Cerebellar cortex (tissue), 1 donor: ENCODE measurements at regions not wholly inside any gene's neighbourhood (a gene's known extent, or its start where the extent isn't known, plus 50 kb on each side); places are given as distances from the start of the nearest gene placed in this dataset.
"Not testable (repeated sequence)": the region's sequence is repeated elsewhere in the genome, so short reads cannot be mapped to it uniquely, and the experiment has no call there.

Experiments
- DNase-seq: peaks from one replicate; pipeline ENCODE4 v3.0.0-alpha.2; 2015; ENCODE audit warnings: low spot score

DNA sequence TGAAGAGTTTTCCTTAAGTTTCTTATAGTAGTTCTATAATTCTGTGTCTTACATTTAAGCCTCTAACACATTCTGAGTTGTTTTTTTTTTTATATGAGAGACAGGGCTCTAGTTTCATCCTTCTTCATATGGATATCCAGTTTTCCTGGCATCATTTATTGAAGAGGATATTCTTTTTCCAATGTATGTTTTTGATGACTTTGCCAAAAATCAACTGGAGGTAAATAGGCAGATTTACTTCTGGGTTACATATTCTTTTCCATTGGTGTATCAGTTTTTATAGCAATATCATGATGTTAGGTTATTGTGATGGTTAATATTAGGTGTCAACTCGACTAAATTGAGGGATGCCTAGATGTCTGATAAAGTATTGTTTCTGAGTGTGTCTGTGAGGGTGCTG is 650.7 kb upstream of the GRID2 start:
- DNase-seq = no peak

DNA sequence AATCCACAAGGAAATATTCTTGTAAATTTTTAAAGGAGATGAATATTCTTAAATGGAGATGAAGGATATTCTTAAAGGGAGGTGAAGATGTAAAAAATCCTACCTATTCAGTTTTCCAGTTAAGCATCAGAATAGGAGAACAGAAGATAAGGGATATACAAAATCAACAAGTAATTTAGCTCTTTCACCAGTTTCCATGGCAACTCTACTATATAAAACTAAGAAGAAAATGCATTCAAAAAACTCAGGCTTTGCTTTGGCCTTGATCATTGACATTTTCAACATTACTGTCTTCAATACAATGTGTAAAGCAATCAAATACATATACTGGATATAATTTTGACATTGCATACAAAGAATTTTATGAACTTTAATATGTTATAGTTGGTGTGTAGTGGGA is 622.7 kb upstream of the GRID2 start:
- no peak for DNase-seq

DNA sequence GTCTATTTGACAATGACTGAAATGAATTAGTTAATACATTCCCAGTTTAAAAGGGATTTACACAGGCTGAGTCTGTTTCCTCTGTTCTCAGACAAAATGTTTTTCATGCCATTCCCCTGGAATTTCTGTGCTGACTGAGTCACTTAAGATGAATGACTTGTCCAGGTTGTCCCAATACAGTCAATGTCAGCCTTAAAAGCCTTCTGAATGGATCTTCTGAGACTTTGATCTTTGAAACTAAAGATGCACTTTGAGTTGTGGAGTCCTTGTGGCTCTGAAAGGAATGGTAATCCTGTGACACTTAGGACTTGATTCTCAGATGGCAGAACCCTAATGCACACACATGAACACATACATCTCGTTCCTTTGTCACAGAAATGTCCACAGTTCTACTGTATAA is 622.2 kb upstream of the GRID2 start:
- no peak for DNase-seq

DNA sequence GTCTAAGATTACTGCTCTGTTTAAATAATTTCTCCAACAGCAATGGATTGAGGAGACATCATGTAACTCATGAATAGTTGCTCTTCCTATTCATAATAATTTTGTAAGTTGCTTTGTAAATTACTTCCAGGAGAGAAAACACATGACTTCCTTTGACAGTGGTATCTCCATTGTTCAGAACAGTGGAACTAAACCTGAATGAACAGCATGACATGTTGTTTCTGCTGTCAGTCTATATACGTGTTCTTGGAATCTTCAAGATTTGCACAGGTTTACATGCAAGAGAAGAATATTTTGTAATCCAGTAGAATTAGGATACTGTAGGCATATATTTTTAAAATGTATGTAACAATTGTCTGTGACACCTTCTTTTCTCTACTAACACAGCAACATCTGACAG is 618.8 kb upstream of the GRID2 start:
- DNase-seq = no peak

DNA sequence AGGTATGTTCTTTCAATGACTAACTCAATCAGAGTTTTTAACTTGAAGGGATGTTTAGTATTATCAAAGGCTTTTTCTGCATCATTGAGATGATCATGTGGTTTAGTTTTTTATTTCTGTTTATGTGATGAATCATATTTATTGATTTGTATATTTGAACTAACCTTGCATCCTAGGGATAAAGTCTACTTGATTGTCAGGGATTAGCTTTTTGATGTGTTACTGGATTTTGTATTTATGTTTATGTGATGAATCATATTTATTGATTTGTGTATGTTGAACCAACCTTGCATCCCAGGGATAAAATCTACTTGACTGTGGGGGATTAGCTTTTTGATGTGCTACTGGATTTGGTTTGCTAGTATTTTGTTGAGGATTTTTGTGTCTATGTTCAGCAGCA is 615.4 kb upstream of the GRID2 start:
- DNase-seq = no peak

DNA sequence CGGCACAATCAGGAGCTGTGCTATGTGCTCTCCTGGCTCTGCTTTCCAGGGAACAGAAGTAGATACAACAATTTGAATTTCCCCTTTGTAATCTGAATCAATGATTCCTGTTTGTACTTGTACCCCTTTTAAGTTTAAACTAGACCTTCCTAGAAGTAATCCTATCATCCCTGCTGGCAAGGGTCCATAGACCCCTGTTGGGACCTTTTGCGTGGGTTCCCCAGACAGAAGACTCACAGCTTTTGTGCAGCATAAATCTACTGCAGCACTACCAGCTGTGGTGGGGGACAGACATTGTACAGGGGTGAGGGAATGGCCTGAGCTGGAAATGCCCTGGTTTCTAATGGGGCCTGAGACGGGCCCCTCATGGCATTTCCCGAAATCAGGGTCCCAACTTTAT is 604.1 kb upstream of the GRID2 start:
- not testable (repeated sequence) for DNase-seq

DNA sequence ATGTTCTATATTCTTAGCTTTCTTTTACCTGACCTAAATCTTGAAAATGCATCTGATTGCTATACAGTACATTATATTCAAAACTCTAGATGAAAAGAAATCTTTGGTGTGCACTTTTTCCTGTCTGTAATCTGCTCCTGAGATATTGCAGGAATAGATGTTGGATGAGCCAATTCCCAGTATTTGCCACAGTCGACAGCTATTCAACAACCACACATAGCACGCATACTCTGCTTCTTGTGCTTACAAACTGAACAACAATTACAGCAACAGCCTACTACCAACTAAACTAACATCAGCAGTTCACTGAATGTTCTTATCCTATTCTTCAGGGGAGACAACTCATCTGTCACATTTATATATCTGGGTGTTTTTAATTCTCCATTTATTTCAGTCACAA is 573.9 kb upstream of the GRID2 start:
- DNase-seq = no peak

DNA sequence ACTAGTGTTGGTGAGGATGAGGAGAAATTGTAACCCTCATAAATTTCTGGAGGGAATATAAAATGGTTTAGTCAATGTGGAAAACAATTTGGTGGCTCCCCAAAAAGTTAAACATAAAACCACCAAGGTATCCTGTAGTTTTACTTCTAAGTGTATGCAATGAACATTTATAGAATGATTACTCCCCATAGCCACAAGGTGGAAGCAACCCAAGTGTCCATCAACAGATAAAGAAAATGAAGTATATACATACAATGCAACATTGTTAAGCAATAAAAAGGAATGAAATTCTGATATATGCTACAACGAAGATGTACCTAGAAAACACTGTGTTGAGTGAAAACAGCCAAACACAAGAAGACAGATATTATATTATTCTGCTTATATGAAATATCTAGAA is 569.1 kb upstream of the GRID2 start:
- no peak for DNase-seq

DNA sequence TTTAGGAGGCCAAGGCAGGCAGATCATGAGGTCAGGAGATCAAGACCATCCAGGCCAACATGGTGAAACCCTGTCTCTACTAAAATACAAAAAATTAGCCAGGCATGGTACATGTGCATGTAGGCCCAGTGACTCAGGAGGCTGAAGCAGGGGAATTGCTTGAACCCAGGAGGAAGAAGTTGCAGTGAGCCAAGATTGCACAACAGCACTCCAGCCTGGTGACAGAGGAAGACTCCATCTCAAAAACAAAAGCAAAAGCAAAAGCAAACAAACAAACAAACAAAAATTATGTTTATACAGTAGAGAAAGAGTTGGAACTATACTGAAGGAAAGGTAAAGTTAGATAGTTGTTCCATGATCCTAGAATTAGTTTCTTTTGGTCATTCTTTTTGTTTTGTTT is 564.9 kb upstream of the GRID2 start:
- not testable (repeated sequence) for DNase-seq

DNA sequence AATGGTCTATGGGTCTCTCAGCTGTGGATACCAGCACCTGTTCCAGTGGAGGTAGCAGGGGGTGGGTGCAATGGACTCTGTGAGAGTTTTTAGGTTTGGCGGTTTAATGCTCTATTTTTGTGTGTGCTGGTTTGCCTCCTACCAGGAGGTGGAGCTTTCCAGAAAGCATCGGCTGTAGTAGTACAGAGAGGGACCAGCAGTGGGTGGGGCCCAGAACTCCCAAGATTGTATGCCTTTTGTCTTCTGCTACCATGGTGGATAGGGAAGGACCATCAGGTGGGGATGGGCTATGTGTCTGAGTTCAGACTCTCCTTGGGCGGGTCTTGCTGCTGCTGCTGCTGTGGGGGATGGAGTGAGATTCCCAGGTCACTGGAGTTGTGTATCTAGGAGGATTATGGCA is 557.2 kb upstream of the GRID2 start:
- DNase-seq = no peak

DNA sequence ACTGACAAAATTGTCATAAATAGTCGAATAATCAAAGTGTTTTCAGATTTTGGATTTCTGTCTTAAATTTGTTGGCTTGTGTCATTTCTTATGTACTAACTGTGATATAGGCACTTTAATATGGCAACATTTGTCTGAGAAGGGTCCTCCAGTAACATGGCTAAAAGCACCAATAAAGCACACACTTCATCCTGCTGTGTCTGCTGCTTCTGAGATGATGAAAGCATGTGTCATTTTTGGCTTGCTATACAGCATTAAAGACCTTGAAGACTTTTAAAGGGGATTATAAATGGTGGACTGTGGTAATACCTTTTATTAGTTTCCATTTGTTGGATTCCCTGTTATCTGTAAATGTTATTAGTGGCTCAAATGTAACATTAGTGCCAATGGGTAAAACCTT is 551.8 kb upstream of the GRID2 start:
- DNase-seq = no peak

DNA sequence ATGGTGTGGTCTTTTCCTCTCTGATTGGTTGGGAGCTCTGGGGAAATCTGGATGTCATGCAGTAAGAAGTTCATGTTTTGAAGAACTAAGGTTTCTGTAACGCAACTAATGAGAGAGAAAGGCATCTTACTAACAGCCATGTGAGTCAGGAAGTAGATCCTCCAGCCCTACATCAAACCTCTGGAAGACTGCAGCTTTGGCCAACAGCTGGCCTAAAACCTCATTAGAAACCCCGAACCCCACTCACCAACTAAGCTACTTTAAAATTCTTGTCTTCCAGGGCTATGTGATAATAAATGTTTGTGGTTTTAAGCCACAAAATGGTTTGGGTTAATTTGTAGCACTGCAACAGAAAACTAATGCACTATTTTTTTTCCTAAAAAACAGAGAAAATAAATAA is 549.0 kb upstream of the GRID2 start:
- no peak for DNase-seq

DNA sequence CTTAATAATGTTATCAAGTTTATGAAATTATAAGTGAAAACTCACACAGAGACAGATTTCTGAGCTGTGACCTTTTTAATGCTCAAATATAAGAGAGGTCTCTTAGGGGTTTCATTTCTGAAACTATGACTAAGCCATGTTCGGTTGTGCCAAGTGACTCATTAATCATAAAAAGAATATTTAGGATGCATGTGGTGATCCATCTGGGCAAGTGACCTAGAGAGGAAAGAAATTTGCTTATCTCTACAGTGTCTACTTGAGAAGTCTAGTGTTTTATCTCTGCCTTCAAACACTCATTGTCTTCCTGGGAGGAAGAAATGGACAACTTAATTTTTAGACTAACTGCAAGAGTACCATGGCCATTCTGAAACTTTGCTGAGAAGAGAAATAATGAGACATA is 545.3 kb upstream of the GRID2 start:
- no peak for DNase-seq

DNA sequence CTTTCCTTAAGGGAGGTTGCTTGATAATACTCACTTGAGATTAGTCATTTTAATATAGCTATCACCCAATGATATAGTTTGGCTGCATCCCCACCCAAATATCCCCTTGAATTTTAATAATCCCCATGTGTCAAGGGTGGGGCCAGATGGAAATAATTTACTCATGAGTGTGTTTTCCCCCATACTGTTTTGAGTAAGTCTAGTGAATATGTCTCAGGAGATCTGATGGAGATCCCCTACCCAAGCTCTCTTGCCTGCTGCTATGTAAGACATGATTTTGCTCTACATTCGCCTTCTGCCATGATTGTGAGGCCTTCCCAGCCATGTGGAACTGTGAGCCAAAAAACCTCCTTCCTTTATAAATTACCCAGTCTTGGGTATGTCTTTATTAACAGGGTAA is 539.7 kb upstream of the GRID2 start:
- DNase-seq = no peak

DNA sequence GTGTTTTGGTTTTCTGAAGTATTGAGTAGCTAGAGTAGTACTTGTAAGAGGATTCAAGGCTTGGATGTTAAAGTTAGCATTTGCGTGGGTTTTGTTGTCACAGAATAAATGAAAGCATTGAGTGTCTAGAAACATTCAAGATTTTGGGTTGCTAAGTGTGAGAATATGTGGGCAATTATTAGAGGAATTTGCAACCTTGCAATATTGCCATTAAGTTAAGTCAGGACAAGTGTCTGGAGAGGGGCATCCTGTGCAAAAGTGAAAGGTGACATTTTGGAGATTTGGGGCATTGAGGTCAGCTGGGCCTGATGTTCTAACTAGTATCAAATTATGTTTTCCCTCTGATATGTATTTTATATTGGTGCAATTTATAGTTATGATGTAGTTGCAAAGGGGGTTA is 533.9 kb upstream of the GRID2 start:
- DNase-seq = no peak

DNA sequence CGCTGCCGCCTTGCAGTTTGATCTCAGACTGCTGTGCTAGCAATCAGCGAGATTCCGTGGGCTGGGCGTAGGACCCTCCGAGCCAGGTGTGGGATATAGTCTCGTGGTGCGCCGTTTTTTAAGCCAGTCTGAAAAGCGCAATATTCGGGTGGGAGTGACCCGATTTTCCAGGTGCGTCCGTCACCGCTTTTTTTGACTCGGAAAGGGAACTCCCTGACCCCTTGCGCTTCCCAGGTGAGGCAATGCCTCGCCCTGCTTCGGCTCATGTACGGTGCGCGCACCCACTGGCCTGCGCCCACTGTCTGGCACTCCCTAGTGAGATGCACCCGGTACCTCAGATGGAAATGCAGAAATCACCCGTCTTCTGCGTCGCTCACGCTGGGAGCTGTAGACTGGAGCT is 512.1 kb upstream of the GRID2 start:
- not testable (repeated sequence) for DNase-seq

DNA sequence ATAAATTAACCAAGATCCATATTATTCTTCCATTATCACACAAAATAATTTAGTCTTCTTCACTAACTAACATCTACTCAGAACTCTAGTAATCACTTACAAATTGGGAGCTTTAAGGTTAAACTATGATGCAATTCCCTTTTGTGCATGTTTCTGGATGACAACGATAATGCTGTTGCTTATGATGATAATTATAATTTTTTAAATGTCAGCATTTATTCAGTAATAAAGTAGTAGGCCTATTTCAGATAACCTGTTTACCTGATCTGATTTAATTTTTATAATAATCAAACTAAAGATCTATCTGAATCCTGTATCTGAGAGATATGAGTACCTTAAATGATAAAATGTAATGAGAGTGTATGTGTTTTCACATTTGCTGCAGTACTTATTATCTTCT is 507.8 kb upstream of the GRID2 start:
- no peak for DNase-seq

DNA sequence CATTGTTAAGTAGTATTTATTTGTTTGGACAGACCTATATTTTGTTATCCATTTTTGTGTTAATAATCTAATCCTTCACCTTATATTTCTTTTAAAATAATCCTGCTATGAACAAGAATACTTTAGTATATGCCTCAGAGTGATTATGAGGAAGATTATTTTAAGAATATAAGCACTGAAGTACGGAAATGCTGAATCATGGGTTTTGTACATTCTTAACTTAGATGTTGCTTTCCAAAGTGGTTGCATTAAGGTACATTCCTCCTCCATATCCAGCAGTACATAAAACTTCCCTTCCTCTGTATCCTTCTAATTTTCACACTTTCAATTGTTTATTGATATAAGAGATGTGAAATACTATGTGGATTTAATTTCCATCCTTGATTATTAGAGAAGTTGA is 491.4 kb upstream of the GRID2 start:
- DNase-seq = no peak

DNA sequence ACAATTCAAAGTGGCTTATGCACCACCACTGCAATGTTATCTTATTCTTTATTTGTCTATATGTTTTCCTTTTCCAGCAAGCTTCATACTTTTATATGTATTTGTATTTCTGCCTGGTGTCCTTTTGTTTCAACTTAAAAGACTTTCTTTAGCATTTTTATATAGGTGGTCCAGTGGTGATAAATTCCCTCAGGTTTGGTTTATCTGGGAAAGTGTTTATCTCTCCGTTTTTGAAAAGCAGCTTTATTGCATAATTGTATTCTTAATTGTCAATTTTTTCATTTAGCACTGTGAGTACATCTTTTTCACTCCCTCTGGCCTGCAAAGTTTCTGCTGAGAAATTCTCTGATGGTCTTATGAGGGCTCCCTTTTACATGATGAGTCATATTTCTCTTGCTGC is 479.0 kb upstream of the GRID2 start:
- DNase-seq = no peak

DNA sequence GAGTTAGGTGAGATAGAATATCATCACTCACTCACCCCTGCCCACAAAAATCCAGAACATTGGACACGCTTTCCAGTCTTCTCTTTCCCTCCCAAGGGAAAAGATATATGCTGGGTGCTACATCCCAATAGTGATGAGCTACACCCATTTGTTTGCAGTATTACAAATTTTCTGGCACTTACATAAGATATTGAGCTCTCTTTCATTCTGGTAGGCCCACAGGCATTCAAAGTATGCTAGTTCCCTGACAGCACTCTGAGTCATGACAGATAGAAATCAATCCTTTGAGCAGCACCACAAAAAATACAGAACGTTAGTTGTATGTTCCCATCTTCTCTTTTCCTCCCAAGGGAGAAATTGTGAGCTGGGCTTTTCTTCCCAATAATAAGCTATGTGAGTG is 477.6 kb upstream of the GRID2 start:
- no peak for DNase-seq

DNA sequence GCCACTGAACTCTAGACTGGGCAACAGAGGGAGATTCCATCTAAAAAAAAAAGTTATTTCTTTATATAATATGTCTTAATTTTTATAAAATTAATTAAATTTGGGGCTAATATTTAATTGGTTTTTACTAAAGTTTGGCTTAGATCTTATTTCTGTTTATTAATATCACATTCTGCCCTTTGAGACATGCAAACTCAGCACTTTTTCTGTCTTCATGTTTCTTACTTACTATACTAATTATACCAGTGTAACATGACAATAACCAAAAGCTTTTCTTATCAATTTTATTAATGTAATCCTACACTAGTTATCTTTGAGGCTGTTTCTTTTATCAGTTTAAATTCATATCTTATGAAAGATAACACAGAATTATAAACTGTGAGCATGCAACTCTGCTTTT is 475.9 kb upstream of the GRID2 start:
- no peak for DNase-seq

DNA sequence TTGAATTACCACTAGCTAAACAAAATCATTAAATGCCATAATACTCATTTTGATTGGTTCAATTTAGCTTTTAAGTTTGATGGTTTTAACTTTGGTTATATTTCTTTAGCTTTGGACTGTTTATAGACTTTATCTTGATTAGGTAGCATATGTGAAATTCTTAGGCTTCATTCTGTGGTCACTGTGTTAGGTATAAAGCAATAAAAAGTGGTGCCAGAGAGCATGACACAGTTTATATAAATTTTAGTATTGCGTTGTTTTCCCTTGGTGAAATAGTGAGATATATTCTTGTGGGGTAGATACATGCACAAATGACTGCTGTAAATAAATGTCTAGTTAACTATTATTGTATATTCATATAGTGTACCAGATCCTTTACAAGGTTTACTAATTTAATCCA is 474.2 kb upstream of the GRID2 start:
- DNase-seq = no peak

DNA sequence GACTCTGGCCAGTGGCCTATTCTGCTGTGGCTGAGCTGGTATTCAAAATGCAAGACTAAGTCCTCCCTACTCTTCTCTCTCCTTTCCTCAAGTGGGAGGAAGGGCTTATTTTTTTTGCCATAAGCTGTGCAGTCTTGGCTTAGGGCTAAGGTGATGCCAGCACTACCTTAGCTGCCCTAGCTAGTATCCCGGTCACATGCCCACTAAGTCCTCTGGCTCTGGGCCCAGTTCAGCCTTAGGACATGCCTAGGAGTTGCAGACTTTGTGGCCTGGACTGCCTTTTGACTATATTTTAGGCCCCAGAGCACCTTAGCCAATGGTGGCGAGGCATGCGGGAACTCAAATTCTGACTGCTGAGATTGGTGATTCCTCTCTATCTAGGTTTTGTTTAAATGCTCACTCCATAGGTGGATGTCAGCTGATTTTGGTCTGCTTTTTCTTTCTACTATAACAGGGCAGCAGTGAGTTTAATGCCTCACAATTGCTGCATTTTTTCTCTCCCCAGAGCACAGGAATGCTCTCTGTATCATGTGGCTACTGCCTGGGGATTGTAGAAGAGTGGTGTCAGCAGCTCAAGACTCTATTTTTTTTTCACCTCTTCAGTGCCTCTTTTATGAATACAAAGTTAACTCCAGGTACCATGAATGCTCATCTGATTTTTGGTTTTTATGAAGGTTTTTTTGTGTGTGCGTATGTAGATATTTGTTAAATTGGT is 472.9 kb upstream of the GRID2 start:
- DNase-seq = no peak

DNA sequence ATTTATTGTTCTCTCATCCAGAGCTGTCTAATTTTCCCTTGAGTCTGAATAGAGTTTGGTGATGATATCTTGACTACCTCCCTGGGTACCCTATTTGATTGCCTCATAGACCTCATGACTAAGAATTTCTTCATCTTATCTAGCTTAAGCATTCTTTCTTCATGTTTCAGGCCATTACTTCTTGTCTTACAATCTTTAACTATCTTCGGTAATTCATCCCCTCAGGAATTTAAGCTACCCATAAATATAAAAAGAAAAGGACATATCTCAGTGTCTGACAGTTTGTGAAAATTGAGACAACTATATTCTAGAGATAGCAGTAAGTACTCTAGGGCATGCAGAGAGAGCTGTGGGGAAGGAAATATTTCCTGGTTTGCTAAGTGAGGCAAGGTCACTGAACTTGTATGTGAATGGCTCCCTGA is 466.1 kb upstream of the GRID2 start:
- DNase-seq = no peak
